NCI-H446 treated with DMSO at 0.1 percent for 48 hours (cell line): ENCODE measurements at regions not wholly inside any gene's neighbourhood (a gene's known extent, or its start where the extent isn't known, plus 50 kb on each side); places are given as distances from the start of the nearest gene placed in this dataset.

Source experiments
- DNase-seq: peaks from one replicate; lab custom pipeline; 2025; lab: John Stamatoyannopoulos, UW

DNA sequence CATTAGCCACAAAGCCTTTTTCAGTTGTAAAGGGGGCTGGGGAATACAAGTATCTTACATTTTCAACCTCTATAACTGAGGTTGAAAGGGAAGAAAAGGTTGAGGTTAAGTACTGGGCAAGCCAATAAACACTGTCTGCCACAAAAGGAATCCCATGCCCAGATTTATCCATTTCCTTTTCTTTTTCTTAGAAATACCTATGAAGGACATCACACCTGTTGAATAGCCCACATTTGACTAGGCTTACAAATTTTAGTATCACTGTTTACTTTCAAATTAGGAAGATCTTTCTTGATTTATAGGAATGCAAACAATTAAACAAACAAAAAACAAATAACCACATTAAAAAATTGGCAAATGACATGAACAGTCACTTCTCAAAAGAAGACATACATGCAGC is 81.0 kb upstream of the CAV2 start:
- no peak for DNase-seq

DNA sequence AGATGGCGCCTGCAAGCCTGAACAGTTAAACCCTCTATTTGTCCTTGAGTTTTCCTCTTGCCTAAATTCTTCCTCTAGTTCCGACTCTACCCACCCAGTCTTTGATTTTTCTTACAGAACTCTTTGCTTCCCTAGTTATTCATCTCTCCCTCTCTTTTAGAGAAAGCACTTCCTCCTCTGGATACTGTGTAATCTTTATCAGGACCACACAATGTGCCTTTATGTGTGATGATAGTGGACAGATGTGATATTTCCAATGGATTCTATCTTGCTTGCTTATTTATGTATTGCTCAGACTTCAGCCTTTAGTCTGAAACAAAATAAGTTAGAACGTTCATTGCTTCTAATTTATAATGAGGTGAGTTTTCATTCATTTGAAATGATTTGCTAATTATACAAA is 79.5 kb upstream of the CAV2 start:
- DNase-seq = no peak

DNA sequence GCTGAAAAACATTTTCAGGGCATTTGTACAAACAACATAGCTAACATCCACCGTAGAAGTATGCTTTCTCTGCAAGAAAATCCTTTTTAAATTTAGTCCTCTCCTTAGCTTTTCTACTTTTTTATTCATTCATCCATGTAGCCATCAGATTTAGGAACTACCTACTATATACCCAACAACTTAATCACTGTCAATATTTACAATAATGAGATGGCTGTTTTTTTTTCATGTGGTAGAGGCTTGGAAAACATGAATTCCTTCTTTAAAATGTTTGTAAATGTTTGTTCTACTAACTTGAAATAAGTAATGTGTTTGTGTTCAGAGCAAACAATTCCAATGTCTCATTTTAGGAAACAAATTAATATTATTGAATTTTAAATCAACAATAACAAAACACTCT is 78.2 kb upstream of the CAV2 start:
- DNase-seq = no peak

DNA sequence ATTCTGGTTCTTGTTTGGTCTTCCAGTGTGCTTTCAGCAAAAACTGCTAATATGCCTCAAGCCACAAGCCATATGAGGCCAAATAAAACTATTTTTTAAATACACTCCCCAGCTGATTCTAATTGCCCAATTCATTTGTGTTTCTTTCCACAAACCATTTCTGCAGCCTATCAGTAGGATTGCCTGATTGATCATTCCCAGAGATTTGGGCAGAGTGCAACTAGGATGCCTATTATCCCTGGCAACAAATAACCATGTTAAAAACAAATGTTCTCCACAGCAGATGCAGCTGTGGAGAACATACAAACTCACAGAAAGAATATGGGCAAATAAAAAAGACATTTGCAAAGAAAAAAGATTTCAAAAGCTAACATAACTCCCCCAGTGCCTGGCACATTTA is 76.9 kb upstream of the CAV2 start:
- DNase-seq = no peak

DNA sequence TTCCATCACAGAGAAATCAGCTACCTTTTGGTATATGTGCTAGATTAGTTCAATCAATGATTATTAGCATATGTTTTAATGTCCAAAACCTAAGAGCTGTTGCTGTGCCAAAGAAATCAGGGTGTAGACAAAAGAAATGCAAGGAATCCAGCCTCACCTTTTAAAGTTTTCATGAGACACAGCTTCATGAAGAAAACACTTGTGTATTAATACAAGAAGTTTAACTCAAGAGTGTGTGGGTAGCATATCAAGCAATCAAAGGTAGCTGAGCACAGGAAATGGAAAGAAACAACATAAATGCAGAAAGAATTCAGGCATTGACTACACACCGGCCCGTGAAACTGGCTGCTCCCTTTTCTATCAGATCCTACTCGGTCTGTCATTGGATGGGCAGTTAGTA is 76.0 kb upstream of the CAV2 start:
- no peak for DNase-seq

DNA sequence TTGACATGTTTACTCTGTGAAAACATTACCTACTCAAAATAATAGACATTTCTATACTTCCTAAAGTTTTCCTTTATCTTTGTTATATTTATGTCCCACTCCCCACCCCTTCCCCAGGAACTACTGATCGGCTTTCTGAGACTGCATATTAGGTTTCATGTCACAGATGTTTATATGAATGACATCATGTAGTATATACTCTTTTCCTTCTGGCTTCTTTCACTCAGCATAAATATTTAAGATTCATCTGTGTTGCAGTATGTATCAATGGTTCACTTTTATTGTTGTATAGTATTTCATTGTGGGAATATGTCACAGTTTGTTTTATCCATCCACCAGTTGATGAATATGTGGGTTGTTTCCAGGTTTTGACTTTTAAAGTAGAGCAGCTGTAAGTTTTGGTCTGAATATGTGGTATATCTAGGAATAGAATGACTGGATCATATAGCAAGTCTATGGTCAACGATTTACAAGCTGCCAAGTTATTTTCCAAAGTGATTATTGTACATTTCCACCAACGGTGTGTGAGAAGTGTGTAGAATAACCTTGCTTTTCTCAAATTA is 73.8 kb upstream of the CAV2 start:
- DNase-seq = no peak

DNA sequence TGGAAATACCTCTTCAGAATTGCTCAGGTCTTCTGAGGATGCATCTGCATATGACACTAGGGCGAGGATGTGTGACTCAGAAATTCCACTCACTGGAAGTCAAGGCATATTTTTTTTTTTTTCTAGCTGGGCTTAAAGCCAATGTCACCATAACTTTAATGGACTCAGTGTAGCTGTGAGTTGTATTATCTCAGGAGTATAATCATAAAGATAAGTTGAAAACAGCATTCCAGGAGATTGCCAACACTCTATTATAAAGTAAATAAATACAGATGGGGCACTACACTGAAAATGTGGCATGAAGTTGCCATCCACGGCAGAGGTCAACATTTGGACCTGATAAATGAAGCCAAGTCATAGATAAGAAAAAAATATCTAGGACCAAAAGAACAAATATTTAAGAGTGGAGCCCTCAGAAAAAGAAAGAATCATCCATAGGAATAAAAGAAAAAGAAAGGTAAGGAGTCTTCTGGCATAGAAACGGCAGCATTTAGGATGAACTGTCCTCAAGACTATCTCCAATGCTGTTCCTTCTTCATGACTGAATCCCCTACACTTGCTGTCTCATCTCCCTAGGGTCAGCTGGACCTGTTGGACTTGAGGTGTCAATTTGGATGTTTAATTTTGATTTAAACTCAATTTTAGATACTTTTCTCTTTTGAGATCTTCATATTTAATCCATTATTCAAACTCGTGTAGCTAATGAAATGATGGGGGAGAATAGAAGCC is 72.9 kb upstream of the CAV2 start:
- no peak for DNase-seq

DNA sequence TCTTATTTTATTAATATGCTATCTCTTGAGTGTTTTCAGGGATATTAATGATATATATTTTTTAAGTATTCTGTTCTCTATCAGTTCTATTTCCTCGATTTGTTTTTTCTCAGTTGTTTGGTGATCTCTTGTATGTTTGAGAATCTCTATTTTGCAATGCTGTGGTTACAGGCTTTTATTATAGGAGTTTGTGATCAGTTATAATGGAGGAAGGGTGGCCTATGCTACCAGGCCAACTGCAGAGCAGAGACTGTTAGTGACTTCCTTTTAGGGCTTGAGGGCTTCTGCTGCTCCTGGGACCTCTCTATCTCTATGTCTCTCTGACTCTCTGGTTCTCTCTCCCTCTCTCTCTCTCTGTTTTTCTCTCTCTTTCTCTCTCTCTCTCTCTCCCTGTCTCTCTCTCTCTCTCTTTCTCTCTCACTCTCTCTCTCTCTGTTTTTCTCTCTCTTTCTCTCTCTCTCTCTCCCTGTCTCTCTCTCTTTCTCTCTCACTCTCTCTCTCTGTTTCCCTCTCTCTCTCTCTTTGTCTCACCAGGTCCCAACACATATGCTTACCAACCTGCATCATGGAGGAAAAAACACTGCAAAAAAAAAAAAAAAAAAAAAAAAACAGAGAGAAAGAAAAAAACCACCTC is 69.4 kb upstream of the CAV2 start:
- DNase-seq = no peak

DNA sequence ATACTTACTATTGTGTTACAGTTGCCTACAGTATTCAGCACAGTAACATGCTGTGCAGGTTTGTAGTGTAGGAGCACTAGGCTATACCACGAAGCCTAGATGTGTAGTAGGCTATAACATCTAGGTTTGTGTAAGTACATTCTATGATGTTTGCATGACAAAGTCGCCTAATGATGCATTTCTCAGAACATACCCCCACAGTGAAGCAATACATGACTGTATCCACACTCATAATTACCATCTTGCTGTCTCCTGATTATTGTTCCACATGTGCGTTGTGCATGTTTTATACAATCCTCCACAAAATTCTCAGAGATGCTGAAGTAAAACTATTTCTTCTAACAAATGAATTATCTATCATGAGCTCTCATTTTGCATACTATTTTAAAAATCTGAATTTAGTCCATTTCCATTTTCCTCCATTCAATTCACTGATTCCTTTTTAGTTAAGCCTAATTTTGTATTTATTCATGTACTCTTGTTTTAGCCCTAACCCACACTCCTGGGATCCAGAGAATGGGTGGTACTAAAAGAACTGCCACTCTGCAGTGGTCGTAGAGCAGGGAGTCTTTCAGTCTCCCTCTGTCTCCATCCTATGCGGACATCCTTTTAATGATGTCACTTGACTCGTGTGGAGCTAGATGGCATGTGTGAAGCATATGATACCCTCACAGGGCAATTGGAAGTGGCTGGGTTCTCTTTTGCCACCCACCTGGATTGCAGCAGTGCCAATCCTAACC is 67.6 kb upstream of the CAV2 start:
- no peak for DNase-seq

DNA sequence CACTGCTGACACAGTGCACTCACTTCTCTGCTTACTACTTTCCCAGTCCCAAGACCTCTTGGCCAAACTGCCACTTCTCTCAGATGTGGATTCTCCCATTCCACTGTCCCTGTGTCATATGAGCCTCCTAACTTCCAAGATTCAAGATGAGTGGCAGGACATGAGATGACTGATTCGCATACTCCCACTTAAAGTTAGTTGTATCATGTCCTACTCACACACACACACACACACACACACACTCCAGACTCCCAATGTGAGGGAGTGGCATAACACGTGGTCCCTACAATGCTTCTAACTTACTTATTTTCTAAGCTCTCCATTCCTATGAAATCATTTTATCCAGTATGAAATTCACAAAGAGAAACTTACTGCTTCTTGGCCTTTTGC is 67.0 kb upstream of the CAV2 start:
- no peak for DNase-seq

DNA sequence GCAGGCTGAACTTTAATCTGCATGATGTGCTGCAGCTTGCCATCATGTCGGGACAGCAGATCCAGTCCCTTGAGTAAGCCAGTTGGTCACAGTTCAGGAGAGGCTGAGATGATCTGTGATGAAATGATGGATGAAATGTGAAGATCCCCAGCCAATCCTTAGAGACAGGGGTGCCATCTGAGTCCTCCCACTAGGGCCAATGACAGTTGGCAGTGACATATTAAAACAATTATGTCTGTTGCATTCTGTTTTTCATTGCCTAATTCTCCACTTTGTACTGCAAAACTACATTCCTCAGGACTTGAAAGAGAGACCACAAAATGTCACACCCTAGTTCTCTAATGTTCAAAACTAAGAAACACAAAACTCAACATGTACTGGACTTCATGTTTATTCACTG is 66.3 kb upstream of the CAV2 start:
- no peak for DNase-seq

DNA sequence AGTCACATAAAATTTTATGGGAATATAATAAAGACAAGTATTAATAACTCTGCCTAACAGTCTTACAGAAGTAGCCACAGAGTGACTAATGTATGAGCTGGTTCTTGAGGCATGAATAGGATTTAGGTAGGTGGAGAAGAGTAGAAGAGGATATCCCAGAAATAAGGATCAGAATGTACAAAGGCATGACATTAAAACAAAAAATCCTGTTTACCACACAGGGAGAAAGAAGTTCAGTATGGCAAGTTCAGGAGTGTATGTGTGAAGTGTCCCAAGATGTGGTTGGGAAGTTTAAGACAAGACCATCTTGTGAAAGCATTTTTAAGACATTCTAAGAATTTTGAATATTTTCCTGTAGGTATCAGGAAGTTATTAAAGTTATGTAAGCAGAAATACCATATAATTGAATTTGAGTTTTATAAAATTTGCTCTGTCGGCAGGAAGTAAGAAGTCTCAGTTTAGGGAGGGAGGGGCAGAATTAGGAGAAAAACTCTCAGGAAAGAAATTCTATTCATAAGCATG is 64.7 kb upstream of the CAV2 start:
- DNase-seq = no peak

DNA sequence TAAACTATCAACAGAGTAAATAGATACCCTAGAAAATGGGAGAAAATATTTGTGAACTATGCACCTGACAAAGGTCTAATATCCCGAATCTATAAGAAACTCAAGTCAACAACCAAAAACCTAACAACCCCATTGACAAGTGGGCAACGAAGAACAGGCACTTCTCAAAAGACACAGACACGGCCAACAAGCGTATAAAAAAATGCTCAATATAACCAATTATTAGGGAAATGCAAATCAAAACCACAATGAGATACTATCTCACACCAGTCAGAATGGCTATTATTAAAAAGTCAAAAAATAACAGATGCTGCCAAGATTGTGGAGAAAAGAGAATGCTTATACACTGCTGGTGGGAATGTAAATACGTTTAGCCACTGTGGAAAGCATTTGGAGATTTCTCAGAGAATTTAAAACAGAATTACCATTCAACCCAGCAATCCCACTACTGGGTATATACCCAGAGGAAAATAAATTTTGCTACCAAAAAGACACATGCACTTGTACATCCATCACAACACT is 63.2 kb upstream of the CAV2 start:
- no peak for DNase-seq

DNA sequence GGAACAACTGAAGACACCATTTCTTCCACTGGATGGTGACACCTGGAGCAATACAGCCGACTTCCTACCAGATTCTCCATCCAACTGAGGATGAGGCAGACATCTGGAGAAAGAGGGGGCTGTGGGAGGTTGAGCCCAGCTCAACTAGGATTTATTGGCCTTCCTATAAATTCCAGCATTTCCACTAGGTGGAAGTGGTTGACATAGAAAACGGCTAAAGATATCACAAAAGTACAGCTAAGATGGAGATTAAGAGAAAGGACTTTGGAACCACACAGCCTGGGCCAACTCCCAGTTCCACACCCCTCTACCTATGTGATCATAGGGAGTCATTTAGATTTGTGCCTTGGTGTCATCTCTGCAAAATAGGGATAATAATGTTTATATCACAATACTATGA is 61.3 kb upstream of the CAV2 start:
- DNase-seq = no peak

DNA sequence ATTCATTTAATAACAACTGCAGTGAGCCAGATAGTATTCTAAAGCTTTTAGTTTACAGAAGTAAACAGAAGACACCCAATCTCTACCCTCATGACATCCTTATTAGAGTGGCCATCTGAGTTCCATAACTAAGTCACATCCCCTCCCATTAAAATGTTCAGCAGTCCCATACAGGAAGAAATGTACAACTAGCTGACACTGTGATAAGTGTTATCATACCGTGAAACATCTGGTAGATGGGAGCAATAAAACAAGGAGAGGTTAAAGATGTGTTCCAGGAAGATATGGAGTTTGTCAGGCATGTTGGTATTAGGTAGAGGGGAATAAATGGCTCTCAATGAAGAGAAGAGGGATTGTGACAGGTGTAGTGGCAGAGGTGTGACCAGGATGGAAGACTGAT is 60.5 kb upstream of the CAV2 start:
- DNase-seq = no peak

DNA sequence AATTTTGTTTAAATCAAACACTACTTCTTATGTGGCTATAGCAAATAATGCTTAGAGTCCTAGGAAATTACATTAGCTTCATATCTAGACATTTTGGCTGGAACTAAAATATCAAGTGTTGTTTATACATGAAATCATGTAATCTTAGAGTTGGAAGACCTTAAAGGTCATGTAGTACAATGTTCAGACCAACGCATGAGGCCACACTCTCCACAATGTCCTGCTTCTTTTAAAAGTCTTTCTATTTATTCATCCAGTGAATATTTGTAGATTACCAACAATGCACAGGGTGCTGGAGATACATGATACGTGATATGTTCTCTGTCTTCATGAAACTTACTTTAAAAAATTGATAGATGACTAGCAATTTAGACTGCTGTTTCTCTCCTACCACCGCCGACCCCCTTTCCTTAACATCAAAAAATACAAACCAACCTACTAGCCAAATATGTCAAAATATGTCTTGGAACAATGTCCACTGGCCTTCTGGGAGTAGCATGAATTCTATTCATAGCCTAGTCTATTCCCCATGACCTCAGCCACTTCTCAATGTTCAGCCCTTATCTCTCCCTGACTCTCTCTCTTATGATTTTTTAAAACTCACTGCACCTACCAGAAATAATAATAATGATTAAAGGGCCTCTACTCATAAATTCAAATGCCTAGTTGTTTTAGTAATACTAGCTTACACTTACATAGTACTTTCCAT is 59.5 kb upstream of the CAV2 start:
- no peak for DNase-seq

DNA sequence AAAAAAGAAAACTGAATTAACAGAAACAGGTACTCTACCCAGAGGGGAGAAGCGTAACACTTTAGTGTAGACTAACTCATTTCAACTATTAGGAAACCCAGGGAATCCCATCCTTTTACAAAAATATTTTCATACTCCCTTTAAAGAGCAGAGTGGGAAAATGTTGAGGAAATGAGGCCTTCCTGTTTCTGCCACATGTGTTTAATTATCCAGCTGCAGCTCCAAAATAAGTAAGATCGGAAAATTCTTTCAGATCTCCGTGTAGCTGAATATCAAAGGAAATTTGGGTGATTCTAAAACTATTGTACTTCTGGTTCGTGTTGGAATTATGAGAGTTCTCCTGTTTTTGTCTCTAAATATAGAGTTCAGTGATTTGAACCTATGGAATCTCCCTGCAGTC is 58.0 kb upstream of the CAV2 start:
- DNase-seq = no peak

DNA sequence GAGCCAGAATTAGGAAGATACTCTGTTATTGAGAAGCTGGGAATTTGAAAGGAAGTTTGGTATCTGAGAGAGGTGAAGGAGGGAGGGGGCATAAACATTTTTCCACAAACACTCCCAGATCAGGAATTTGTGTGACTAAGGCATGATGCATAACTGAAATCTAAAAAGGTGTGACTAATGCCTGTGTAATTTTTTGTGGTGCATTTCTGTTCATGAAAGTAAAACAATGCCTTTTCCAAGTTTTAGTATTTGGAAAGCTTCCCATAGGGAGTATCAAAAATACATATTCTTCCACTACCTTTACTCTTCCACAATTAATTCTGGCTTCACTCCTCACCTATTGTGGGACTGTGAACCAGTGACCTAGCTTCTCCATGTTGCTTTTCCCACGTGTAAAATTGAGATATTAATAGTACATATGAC is 56.4 kb upstream of the CAV2 start:
- no peak for DNase-seq

DNA sequence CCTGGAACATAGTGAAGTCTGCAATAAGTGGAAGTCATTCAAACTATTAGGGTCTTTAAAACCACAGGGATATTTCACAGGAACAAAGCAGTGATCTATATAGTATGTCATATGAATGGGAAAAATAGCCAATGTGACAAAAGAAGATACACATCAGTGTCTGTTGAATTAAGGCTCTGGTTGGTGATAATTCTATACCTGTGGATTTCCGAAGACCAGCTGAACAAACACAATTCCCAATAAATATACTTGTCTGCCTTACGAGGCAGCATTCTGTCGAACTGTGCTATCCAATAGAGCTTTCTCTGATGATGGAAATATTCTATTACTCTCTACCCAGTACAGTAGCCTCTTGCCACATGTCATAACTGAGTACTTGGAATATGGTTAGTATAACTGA is 55.9 kb upstream of the CAV2 start:
- DNase-seq = no peak

DNA sequence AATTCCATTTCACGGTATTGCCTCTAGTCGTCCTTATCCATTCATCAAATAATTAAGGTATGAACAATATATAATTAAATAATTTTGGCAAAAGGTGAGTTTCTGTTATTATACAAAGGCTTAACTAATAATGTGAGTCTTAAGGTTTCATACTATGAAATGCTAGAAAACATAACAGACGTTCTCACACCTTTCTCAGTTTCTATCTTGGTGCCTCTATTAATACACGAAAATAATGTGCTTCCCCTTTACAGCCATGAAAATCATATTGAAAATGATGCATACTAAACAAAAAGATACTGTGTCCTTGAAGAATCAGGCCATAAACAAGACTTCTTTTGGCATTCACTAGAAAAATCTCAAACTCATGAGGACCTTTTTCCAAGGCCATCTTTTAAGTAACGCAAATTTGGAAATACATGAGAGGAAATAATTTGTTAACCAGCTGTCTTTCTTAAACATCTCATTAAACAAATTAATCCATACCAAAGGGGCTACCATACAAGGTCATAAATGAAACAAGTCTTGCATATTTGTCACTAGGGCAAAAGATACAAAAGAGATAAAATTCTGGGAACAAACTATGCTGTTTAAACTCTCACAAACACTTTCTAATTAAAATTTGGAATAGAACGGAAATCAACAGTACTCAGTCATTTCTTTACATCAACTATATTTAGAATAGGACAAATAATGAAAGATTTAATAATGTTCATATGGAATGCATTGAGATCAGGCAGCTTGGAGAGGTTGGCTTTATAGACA is 53.9 kb upstream of the CAV2 start:
- DNase-seq = no peak

DNA sequence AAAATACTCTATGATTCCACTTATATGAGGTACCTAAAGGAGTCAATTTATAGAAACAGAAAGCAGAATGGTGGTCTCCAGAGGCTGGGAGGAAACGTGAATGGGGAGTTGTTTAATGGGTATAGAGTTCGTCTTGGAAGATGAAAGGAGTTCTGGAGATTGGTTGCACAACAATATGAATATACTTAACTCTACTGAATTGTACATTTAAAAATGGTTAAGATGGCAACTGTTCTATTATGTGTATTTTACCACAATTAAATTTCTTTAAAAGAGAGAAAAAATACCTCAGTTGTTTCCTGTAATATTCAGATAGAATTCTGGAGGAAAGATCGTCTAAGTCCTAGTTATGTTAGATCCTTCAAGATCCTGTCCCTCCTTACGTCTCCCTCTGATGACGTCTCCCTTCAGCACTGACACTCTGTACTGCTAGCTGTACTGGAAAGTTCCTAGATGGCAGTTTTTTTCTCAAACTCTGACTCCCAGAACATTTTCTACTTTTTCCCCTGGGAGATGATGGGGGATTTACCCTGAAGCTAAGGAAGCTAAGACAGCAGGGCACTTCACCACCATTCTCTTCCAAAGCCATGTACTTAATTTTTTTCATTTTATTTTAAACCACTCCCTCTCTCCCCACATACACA is 53.2 kb upstream of the CAV2 start:
- DNase-seq = no peak
